ENCODE measurements at regions not wholly inside any gene's neighbourhood (a gene's known extent, or its start where the extent isn't known, plus 50 kb on each side); places are given as distances from the start of the nearest gene placed in this dataset.

- TF ChIP-seq CTCF (IDR thresholded peaks at IDR 0.05): no peak
- TF ChIP-seq EZH2phosphoT487 (IDR thresholded peaks at IDR 0.05): no peak
- no peak for TF ChIP-seq EZH2 (IDR thresholded peaks at IDR 0.05)
Measured at GRCh38 chr15:35693286-35693685, 147.3 kb upstream of the DPH6 start.

Data from neural progenitor cell (in vitro differentiated cells).